ENCODE measurements at regions not wholly inside any gene's neighbourhood (a gene's known extent, or its start where the extent isn't known, plus 50 kb on each side); places are given as distances from the start of the nearest gene placed in this dataset.

GRCh38 chr13:85148009-85148408, 651.2 kb downstream of the SLITRK6 start:
- TF ChIP-seq, protein P1, sequence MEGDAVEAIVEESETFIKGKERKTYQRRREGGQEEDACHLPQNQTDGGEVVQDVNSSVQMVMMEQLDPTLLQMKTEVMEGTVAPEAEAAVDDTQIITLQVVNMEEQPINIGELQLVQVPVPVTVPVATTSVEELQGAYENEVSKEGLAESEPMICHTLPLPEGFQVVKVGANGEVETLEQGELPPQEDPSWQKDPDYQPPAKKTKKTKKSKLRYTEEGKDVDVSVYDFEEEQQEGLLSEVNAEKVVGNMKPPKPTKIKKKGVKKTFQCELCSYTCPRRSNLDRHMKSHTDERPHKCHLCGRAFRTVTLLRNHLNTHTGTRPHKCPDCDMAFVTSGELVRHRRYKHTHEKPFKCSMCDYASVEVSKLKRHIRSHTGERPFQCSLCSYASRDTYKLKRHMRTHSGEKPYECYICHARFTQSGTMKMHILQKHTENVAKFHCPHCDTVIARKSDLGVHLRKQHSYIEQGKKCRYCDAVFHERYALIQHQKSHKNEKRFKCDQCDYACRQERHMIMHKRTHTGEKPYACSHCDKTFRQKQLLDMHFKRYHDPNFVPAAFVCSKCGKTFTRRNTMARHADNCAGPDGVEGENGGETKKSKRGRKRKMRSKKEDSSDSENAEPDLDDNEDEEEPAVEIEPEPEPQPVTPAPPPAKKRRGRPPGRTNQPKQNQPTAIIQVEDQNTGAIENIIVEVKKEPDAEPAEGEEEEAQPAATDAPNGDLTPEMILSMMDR (IDR thresholded peaks at IDR 0.05), result no peak
- no peak for TF ChIP-seq RELA (CRISPR knock-in tag; IDR thresholded peaks at IDR 0.05; ENCODE audit: borderline replicate concordance)
- no peak for TF ChIP-seq EMX1 (CRISPR knock-in tag; IDR thresholded peaks at IDR 0.05)
- TF ChIP-seq, protein P2, sequence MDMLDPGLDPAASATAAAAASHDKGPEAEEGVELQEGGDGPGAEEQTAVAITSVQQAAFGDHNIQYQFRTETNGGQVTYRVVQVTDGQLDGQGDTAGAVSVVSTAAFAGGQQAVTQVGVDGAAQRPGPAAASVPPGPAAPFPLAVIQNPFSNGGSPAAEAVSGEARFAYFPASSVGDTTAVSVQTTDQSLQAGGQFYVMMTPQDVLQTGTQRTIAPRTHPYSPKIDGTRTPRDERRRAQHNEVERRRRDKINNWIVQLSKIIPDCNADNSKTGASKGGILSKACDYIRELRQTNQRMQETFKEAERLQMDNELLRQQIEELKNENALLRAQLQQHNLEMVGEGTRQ (CRISPR knock-in tag; IDR thresholded peaks at IDR 0.05), result no peak
- TF ChIP-seq SMAD3 (CRISPR knock-in tag; IDR thresholded peaks at IDR 0.05; ENCODE audit: borderline replicate concordance), result no peak
- TF ChIP-seq JUN (CRISPR knock-in tag; IDR thresholded peaks at IDR 0.05), result no peak
- no peak for TF ChIP-seq CREB1 (CRISPR knock-in tag; IDR thresholded peaks at IDR 0.05)
- no peak for TF ChIP-seq ZNF512 (CRISPR knock-in tag; IDR thresholded peaks at IDR 0.05; ENCODE audit: borderline replicate concordance)
- no peak for TF ChIP-seq ATF1 (CRISPR knock-in tag; IDR thresholded peaks at IDR 0.05)
- TF ChIP-seq, protein P3, sequence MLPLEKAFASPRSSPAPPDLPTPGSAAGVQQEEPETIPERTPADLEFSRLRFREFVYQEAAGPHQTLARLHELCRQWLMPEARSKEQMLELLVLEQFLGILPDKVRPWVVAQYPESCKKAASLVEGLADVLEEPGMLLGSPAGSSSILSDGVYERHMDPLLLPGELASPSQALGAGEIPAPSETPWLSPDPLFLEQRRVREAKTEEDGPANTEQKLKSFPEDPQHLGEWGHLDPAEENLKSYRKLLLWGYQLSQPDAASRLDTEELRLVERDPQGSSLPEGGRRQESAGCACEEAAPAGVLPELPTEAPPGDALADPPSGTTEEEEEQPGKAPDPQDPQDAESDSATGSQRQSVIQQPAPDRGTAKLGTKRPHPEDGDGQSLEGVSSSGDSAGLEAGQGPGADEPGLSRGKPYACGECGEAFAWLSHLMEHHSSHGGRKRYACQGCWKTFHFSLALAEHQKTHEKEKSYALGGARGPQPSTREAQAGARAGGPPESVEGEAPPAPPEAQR (CRISPR knock-in tag; IDR thresholded peaks at IDR 0.05), result no peak
- TF ChIP-seq FOXK1 (CRISPR knock-in tag; IDR thresholded peaks at IDR 0.05), result no peak
- TF ChIP-seq NR2C2 (CRISPR knock-in tag; IDR thresholded peaks at IDR 0.05), result no peak
- TF ChIP-seq SP1 (CRISPR knock-in tag; conservative IDR thresholded peaks at IDR 0.05), result no peak
